GM12878 (cell line): ENCODE measurements at regions not wholly inside any gene's neighbourhood (a gene's known extent, or its start where the extent isn't known, plus 50 kb on each side); places are given as distances from the start of the nearest gene placed in this dataset.

Source experiments
- ATAC-seq: fragments of 200-7000 bp; cut with Tn5 transposase; 3 replicates; pipeline ENCODE4 v1.9.1; 2020; ENCODE audit warnings: mild to moderate bottlenecking, moderate library complexity
- BruUV-seq: library from RNA; stranded (reverse); fragments of 400-500 nt; replicated peaks from 2 replicates; lab custom pipeline; 2021; lab: Mats Ljungman, UMichigan
- CTCF ChIA-PET: fragments of 300-600 bp; sonication (Branson Sonifier 250); formaldehyde crosslinking; extraction: SDS; loops from one replicate; lab custom pipeline; 2021; ENCODE audit warnings: inconsistent platforms; lab: Yijun Ruan, JAX
- POLR2A ChIA-PET: fragments of 350-600 bp; formaldehyde crosslinking; extraction: SDS; loops from one replicate; lab custom pipeline; 2021; ENCODE audit warnings: inconsistent platforms; lab: Charles Lee
- RAD21 ChIA-PET: fragments of 300-600 bp; sonication (Branson Sonifier 250); formaldehyde crosslinking; loops from one replicate; lab custom pipeline; 2023; ENCODE audit warnings: antibody characterized with exemption; ENCODE audit not compliant: unreplicated experiment; lab: Charles Lee
- SMC1A ChIA-PET: fragments of 300-600 bp; sonication (Branson Sonifier 250); formaldehyde crosslinking; loops from one replicate; lab custom pipeline; 2023; ENCODE audit not compliant: unreplicated experiment, uncharacterized antibody; lab: Charles Lee
- DNase-seq: peaks from one replicate; pipeline ENCODE4 v3.0.0-alpha.2; 2011; ENCODE audit warnings: low read depth, low spot score
- FAIRE-seq: peaks from 3 replicates; lab custom pipeline; 2011; peaks lifted over from hg19 to GRCh38; lab: Jason Lieb, UNC
- H2AFZ ChIP-seq: 2 replicates; pipeline ENCODE4 v1.6.0; 2011; ENCODE audit warnings: low read depth, low read length, control low read depth; ENCODE audit not compliant: control insufficient read depth
- H3K27ac ChIP-seq: 2 replicates; pipeline ENCODE4 v1.5.1; 2011; ENCODE audit warnings: control low read depth; ENCODE audit not compliant: control insufficient read depth, insufficient read depth
- H3K27me3 ChIP-seq, 2 experiments: replicated peaks in 1 of 2; 2 replicates each; pipeline versions ENCODE4 v1.6.0 to v1.6.1; 2011; ENCODE audit warnings: low read length in 1 of 2; ENCODE audit not compliant: control insufficient read depth in 2 of 2, insufficient read depth in 2 of 2
- H3K36me3 ChIP-seq, 2 experiments: 2 replicates each; pipeline ENCODE4 v1.5.1; 2011; ENCODE audit warnings: low read length in 1 of 2; ENCODE audit not compliant: control insufficient read depth in 2 of 2, insufficient read depth in 2 of 2
- H3K4me1 ChIP-seq: 2 replicates; pipeline ENCODE4 v1.6.1; 2011; ENCODE audit warnings: mild to moderate bottlenecking, low read length, moderate library complexity, mixed read lengths; ENCODE audit not compliant: control insufficient read depth, insufficient read depth
- H3K4me2 ChIP-seq: 2 replicates; pipeline ENCODE4 v1.6.0; 2011; ENCODE audit warnings: control low read depth; ENCODE audit not compliant: control insufficient read depth, insufficient read depth
- H3K4me3 ChIP-seq: fragments of 200-600 bp; sonication (generic); 2 replicates; pipeline ENCODE4 v1.5.1; 2016
- H3K79me2 ChIP-seq: 2 replicates; pipeline ENCODE4 v1.6.0; 2011; ENCODE audit warnings: low read length; ENCODE audit not compliant: control insufficient read depth, insufficient read depth
- H3K9ac ChIP-seq: 2 replicates; pipeline ENCODE4 v1.8.0; 2011; ENCODE audit warnings: low read length, control low read depth, mixed read lengths; ENCODE audit not compliant: control insufficient read depth, insufficient read depth
- H3K9me3 ChIP-seq: replicated peaks from 3 replicates; pipeline ENCODE4 v1.5.1; 2011; ENCODE audit warnings: mild to moderate bottlenecking, low read length; ENCODE audit not compliant: control insufficient read depth, insufficient read depth
- H4K20me1 ChIP-seq: 2 replicates; pipeline ENCODE4 v1.6.0; 2011; ENCODE audit not compliant: control insufficient read depth, insufficient read depth
- ESRRA ChIP-seq: IDR thresholded peaks from 2 replicates; pipeline ENCODE4 v1.6.1; 2012; ENCODE audit warnings: mild to moderate bottlenecking, low read length, improper control_type of control experiment
- IKZF2 ChIP-seq, 2 experiments: fragments of 450-650 bp; IDR thresholded peaks; 2 replicates each; pipeline ENCODE4 v1.6.1; 2017; ENCODE audit warnings: mild to moderate bottlenecking in 2 of 2, moderate library complexity in 2 of 2
- KLF5 ChIP-seq: fragments of 450-650 bp; IDR thresholded peaks from 2 replicates; pipeline ENCODE4 v1.6.1; 2014; ENCODE audit warnings: mild to moderate bottlenecking; ENCODE audit not compliant: partially characterized antibody
- PML ChIP-seq: IDR thresholded peaks from 2 replicates; pipeline ENCODE4 v1.6.1; 2012; ENCODE audit warnings: low read length, inconsistent platforms
- SMARCA5 ChIP-seq: fragments of 450-650 bp; IDR thresholded peaks from 2 replicates; pipeline ENCODE4 v1.6.1; 2017; ENCODE audit warnings: mild to moderate bottlenecking
- TBL1XR1 ChIP-seq: IDR thresholded peaks from 2 replicates; pipeline ENCODE4 v1.6.1; 2012; ENCODE audit warnings: low read depth, low read length, improper control_type of control experiment
- ZSCAN29 ChIP-seq: fragments of 450-650 bp; IDR thresholded peaks from 2 replicates; pipeline ENCODE4 v1.6.1; 2017; ENCODE audit warnings: mild to moderate bottlenecking, moderate library complexity
- WGBS: methylation state at CpG from one replicate; pipeline ENCODE4 v1.1.6; 2016; ENCODE audit warnings: low lambda C conversion rate; ENCODE audit not compliant: insufficient replicate concordance, insufficient coverage; ENCODE audit errors: missing lambda C conversion rate; 5-methylcytosine and 5-hydroxymethylcytosine counted together
- in situ Hi-C: fragments of 300-500 bp; cut with MboI; formaldehyde crosslinking; loops from 9 replicates; pipeline ENCODE4 v1.14.3; 2018; ENCODE audit warnings: mixed read lengths
- intact Hi-C: fragments of 100-400 bp; cut with micrococcal nuclease; formaldehyde crosslinking; loops from one replicate; pipeline ENCODE4 v1.14.2; 2022; ENCODE audit not compliant: unreplicated experiment
- TF ChIP-seq, protein P1 (sequence below): IDR thresholded peaks from 2 replicates; pipeline ENCODE4 v1.6.1; 2011; ENCODE audit warnings: borderline replicate concordance, low read depth, mild to moderate bottlenecking, moderate library complexity, mixed read lengths, low read length; ENCODE audit not compliant: insufficient read depth; ENCODE audit errors: extremely low read length

DNA sequence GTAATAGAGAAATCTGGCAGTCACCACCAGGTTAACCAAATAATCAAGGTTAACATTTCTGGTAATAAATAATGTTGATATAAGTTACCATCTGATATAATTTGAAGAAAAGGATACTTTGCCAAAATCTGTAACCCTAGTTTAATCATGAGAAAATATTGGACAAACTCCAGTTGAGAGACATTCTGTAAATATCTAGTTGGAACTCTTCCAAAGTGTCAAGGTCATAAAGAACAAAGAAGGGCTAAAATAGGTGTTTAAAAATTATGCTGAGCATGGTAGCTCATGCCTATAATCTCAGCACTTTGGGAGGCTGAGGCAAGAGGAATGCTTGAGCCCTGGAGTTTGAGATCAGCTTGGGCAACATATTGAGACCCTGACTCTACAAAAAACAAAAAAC lies 253.3 kb downstream of the MRPS30 start:
- RAD21 ChIA-PET: no interaction called here
- no peaks in the 10 kb centered on the region for H4K20me1 ChIP-seq
- no peak overlapping the region for H3K9ac ChIP-seq
- DNase-seq: no peak
- H2AFZ ChIP-seq: no peak overlapping the region
- CTCF ChIA-PET: interaction anchor here (1.6 kb wide), 1 partner anchor 28 kb away, joined by 3 read pairs; no protein-coding TSS in a partner anchor
- intact Hi-C loops (no loop called here), in situ Hi-C loops (no loop called here)
- no peak for FAIRE-seq
- H3K27me3 ChIP-seq: no peaks in the 10 kb centered on the region
- no peaks in the 10 kb centered on the region for H3K79me2 ChIP-seq
- SMC1A ChIA-PET: no interaction called here
- no peak overlapping the region for H3K4me3 ChIP-seq
- no peak overlapping the region for H3K27ac ChIP-seq
- no peak for ATAC-seq
- H3K9me3 ChIP-seq: no peaks in the 10 kb centered on the region
- H3K4me2 ChIP-seq: no peak overlapping the region
- TF ChIP-seq ZSCAN29: no peak
- no peak for TF ChIP-seq ESRRA
- TF ChIP-seq SMARCA5: no peak
- TF ChIP-seq IKZF2 (IDR thresholded peaks at IDR 0.05): no peak
- no peak for TF ChIP-seq TBL1XR1
- TF ChIP-seq, protein P1, sequence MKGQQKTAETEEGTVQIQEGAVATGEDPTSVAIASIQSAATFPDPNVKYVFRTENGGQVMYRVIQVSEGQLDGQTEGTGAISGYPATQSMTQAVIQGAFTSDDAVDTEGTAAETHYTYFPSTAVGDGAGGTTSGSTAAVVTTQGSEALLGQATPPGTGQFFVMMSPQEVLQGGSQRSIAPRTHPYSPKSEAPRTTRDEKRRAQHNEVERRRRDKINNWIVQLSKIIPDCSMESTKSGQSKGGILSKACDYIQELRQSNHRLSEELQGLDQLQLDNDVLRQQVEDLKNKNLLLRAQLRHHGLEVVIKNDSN: no peak
- no peak for TF ChIP-seq PML
- no peak for TF ChIP-seq KLF5
- no TSS peak for BruUV-seq
- H3K36me3 ChIP-seq: no peaks in the 10 kb centered on the region
- H3K4me1 ChIP-seq: no peaks in the 10 kb centered on the region
- POLR2A ChIA-PET: no interaction called here

DNA sequence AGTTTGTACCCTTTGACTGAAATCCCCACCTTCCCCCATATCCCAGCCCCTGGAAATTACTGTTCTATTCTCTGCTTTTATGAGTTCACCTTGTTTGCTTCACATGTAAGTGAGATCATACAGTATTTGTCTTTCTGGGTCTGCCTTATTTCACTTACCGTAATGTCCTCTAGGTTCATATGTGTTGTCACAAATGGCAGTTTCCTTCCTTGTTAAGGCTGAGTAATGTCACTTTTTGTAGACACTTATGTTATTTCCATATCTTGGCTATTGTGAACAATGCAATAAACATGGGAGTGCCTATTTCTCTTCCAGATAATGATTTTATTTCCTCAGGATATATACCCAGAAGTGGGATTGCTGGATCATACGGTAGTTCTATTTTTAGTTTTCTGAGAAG lies 272.3 kb downstream of the MRPS30 start:
- H3K27ac ChIP-seq: no peak overlapping the region
- H3K9me3 ChIP-seq: no peaks in the 10 kb centered on the region
- no peak for DNase-seq
- RAD21 ChIA-PET: no interaction called here
- FAIRE-seq: no peak
- CTCF ChIA-PET: no interaction called here
- in situ Hi-C loops: no loop called here
- H3K9ac ChIP-seq: no peak overlapping the region
- TF ChIP-seq SMARCA5: no peak
- no peaks in the 10 kb centered on the region for H3K36me3 ChIP-seq
- ATAC-seq: no peak
- POLR2A ChIA-PET: no interaction called here
- H2AFZ ChIP-seq: no peak overlapping the region
- H3K4me3 ChIP-seq: no peak overlapping the region
- no peaks in the 10 kb centered on the region for H4K20me1 ChIP-seq
- no peaks in the 10 kb centered on the region for H3K27me3 ChIP-seq
- H3K4me1 ChIP-seq: no peaks in the 10 kb centered on the region
- H3K4me2 ChIP-seq: no peak overlapping the region
- H3K79me2 ChIP-seq: no peaks in the 10 kb centered on the region
- intact Hi-C loops: no loop called here
- 89% methylated on average over 2 of the region's 2 CpGs for WGBS
- no TSS peak for BruUV-seq
- SMC1A ChIA-PET: no interaction called here
